ENCODE measurements at regions not wholly inside any gene's neighbourhood (a gene's known extent, or its start where the extent isn't known, plus 50 kb on each side); places are given as distances from the start of the nearest gene placed in this dataset.

DNA sequence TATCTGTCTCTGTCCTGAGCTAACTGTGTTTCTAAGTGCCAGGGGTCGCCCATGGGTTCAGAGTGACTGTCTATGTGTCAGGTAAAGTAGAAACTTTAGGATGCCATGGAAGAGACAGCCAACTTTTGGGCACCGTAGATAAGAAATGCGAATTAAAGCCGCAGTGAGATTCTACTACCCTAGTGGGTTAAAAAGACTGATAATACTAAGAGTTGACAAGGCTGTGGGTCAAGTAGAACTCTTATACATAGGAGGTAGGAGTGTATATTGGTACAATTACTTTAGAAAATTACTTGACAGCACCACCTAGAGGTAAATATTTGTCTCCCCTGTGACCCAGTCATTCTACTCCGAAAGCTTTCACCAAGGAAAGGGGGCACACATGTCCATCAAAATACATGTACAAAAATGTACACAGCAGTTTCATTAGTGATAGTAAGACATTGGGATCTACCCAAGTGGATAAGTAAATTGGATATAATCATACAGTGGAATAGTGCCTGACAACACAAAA is 371.3 kb downstream of the SLC4A3 start:
- no peak for DNase-seq (ENCODE audit: low read depth)

GRCh38 chr2:220000080-220000479 is 372.6 kb downstream of the SLC4A3 start:
- DNase-seq (ENCODE audit: low read depth): peak; percentile 69

DNA sequence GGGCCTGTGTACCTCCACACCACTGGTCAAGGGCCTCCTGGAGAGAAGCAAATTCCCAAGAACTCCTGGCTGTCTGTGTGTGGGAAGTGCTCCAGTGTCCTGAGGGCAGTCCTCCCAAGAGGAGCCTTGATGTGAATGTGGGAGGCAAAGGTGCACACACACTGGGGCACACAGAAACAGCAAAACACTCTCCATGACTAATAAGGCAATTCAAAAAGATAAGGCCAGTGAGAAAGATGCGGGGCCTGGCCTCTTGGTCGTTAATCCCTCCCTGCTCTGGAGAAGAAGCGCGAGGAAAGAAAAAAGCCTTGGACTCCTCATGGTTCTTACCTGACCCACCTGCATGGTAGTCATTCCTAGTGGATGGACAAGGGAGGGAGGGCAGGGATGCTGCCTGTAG is 373.2 kb downstream of the SLC4A3 start:
- DNase-seq (ENCODE audit: low read depth): peak; percentile 54

DNA sequence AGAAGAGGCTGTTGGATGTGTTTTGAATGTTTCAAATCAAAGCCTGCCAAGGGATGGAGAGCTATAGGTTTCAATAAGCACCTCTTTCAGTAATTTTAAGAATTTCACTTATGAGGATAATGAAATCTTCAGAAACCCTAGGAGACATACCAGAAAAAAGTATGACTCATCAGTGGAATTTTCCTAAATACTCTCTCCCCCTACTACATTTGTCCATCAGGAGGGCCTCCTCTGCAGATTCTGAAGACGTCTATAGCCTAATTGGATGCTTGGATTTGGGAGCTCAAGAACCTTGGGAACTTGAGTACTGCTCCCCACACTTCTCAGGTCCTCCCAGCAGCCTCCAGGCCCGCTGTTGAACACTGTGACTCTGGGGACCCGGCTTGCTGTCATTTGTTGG is 374.3 kb downstream of the SLC4A3 start:
- DNase-seq (ENCODE audit: low read depth): no peak

DNA sequence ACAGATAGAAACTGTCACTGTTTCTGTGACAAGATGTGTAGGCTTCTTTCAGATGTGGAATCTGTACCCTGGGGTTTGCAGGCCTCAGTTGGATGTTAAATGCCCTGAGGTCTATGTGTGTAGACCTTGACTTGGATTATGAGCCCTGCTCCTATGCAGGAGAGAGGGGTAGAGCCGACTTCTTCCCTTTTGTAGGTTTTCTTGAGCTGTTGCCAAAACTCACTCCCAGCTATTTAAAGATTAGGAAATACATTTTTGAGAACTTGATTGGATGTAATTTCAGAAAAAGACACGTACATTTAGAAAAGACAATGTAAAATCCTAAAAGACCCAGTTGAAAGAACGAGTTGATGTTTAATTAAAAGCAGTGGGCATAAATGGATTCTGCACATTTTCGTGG is 374.8 kb downstream of the SLC4A3 start:
- no peak for DNase-seq (ENCODE audit: low read depth)

GRCh38 chr2:220002699-220003098 is 375.3 kb downstream of the SLC4A3 start:
- no peak for DNase-seq (ENCODE audit: low read depth)

DNA sequence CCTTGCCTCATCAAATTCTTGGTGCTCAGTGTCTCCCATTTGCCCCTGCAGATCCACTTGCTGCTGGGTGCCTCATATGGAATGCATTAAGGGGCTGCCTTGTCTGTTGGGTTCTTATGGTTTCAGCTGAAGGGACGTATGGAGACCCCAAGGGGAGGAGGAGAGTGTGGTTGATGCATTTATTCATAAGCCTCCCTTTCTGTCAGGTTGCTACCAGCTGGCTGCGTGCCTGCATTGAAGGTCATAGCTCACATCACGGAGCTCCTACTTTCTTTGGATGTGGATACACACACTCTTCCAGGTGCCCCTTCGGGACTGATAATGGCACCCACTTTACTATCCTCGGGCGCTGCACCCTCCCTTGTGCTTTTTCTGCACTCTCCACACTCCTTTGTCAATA is 377.9 kb downstream of the SLC4A3 start:
- DNase-seq (ENCODE audit: low read depth): no peak

DNA sequence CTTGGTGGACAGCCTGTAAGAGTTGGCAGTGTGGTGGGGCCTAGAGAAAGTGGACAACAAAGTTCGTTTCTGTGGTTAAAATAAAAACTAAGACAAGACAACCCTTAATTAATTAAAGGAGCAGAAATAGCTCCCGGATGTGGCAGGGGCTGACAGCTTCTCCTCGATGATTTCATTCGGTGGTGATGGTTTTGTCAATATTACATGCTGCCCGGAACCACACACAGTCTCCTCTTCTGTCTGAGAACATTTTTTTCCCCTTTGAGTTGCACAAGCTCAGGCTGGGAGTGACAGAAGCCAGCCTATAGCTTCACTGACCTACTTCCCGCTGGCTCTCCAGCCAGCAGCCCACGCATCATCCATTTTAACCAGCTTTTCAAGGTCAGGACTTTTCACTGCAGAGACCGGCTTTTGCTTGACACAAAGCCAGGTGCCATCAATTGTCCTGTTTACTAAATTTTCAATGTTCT is 378.8 kb downstream of the SLC4A3 start:
- DNase-seq (ENCODE audit: low read depth): peak; percentile 93

- no peak for DNase-seq (ENCODE audit: low read depth)
Observed at GRCh38 chr2:220011859-220012258, 384.4 kb downstream of the SLC4A3 start.

GRCh38 chr2:220014961-220015360 is 387.5 kb downstream of the SLC4A3 start:
- DNase-seq (ENCODE audit: low read depth): no peak

GRCh38 chr2:220015576-220015975 is 388.1 kb downstream of the SLC4A3 start:
- no peak for DNase-seq (ENCODE audit: low read depth)

DNA sequence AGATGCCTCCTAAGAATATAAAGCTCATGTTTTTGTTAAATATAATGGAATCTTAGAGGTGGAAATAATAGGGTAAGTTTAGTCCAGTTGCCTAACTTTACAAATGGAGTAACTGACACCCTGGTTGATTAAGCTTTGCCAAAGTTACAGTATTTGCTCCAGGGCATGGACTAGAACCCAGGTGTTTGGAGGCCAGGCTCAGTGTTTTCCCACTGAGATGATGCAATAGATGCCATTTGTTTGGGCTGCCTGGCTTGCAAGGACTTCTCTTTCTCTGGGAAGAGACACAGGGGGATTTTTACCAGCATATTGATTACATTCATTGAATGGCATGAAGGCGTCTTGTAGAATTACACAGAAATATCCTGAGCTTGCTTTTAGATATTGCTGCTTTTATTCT is 397.8 kb downstream of the SLC4A3 start:
- no peak for DNase-seq (ENCODE audit: low read depth)

- no peak for DNase-seq (ENCODE audit: low read depth)
Observed at GRCh38 chr2:220029013-220029412, 401.6 kb downstream of the SLC4A3 start.

- no peak for DNase-seq (ENCODE audit: low read depth)
Observed at GRCh38 chr2:220033546-220033945, 406.1 kb downstream of the SLC4A3 start.

DNA sequence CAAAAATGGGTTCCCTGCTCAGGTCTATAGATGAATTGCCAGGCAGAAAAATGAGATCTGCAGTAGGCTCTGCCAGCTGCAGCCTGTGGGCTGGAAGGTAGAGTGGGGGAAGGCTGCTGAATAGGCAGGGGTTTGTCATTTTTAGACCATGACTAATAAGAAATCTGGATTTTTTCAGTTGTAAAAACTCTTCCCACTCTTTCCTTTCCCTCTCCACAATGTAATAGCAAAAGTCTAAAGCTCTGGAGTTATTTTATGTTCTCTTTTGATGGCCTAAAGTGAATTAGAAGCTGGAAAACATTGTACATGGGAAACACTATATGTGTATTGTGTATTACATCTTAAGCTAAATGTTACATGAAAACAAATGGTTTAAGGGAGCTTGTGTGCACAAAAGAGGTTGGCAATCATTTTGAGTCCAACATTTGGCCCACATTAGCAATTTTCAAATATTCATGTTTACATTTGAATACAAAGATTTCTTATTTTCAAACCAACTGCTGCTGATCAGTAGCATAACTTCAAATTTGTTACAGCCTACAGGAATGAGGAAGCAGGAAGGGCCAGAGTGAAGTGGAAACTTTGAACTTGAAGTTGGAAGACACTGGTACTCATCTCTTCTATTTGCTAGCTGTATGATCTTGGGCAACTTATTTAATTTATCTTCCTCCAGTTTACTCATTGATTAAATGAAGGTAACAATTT is 407.1 kb downstream of the SLC4A3 start:
- DNase-seq (ENCODE audit: low read depth): peak; percentile 82

DNA sequence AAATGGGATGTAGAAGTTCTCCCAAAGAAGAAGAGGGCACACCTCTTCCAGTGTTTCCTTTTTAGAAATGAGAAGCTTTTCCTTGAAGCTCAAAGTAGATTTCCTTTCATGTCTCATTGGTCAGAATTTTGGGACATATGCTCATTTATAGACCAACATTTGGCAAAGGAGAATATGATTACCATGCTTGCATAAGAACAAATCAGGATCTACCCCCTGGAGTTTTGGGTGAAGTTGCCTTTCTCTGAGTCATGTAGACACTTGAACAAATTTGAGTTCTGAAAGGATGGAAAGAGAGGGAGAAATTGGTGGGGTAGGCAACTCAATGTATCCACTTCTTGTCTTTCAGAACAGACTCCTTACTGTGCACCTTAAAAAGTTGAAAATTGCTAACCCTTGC is 409.0 kb downstream of the SLC4A3 start:
- DNase-seq (ENCODE audit: low read depth): no peak

GRCh38 chr2:220040346-220040745 is 412.9 kb downstream of the SLC4A3 start:
- no peak for DNase-seq (ENCODE audit: low read depth)

DNA sequence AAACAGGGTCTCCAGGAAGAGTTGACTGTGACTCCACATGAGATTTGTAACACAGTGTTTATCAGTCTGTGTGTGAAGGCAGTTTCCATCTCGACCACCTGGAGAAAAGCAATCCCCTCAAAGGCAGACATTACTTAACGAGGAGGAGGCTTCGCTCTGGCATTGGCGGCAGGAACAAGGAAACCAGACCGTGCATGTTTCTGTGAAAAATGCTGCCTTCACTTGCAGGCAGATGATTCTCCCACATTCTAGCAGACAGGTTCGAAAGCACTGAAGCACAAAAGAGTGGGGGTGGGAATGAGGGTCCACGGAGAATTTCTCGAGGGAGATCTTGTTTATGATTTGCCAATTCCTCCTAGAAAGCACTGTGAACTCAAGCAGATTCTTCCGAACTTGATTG is 414.0 kb downstream of the SLC4A3 start:
- DNase-seq (ENCODE audit: low read depth): no peak

DNA sequence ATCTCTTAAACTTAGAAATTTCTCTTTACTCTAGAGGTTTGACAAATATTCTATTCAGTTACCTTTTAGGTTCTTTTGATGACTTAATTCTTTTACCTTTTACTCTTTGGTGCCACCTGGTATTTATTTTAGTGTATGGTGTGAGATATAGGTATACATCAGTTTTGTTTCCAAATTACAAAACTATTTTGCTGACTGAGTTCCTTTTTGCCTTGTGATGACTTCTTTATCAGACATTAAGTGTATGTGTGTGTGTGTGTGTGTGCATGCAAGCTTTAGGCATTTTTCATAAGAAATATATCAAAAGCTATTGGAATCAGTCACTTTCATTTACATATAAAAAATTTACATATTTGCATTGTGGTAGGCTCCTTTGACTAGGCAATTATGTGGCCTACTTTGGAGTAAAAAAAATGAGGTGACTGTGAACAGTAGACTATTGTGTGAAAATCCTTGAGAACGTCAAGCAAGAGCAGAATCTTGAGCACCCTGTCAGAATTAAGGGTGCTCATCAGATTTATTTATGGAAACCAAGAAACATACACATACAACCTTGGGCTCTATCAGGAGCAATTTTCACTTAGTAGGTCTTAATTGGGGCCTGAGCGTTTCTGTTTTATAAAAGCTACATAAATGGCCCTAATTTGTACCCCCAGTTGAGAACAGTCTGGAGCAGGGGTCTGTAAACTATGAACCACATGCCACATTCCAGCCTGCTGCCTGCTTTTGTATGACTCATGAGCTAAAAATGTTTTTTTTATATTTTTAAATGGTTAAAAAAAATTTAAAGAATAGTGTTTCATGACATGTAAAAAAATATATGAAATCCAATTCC is 415.9 kb downstream of the SLC4A3 start:
- DNase-seq (ENCODE audit: low read depth): peak; percentile 50

DNA sequence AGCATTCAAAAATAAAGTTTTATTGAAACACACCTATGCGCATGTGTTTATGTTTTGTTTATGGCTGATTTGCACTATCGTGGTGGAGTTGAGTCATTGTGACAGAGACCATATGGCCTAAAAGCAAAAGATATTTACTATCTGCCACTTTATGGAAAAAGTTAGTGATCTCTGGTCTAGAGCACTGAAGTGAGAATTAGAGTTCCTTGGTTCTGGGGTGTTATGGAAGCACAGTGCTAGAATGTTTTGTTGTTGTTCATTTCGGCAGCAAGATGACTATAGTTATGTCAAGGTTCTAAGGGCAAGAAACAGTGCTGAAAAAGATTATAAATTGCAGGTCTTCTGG is 416.5 kb downstream of the SLC4A3 start:
- peak; percentile 61 for DNase-seq (ENCODE audit: low read depth)

GRCh38 chr2:220044383-220044782 is 417.0 kb downstream of the SLC4A3 start:
- DNase-seq (ENCODE audit: low read depth): no peak

GRCh38 chr2:220046507-220046906 is 419.1 kb downstream of the SLC4A3 start:
- peak; percentile 44 for DNase-seq (ENCODE audit: low read depth)

DNA sequence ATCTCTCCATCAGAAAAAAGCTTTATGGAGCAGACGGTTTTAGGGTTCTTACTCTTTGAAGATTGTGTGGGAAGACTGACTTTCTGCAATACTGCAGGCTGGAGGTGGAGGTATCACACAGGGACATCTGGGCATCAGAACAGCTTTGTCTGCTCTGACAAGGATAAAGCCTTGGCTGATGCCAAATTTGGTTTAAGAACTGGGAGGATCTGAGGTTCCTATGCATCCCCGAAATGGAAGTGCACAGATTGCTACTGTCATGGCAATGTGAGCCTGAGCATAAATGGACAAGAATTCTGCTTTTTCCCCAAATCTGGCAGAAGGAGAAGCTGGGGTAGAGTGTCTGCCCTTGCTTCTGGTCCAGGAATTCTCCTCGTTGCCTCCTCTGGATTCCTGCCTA is 424.3 kb downstream of the SLC4A3 start:
- no peak for DNase-seq (ENCODE audit: low read depth)

Measured in amniotic epithelial cell (primary cell).